BLaER1 treated with 17β-estradiol and CSF1 and Interleukin-3, amounts not matched to agents 10 nM and 100 nM (cell line): ENCODE measurements at regions not wholly inside any gene's neighbourhood (a gene's known extent, or its start where the extent isn't known, plus 50 kb on each side); places are given as distances from the start of the nearest gene placed in this dataset.

Experiments used
- H3K27ac ChIP-seq, 11 experiments: shearing (Covaris generic); formaldehyde crosslinking; 2 replicates each; pipeline ENCODE4 v1.8.1; 2022
- H3K27me3 ChIP-seq, 11 experiments: shearing (Covaris generic); formaldehyde crosslinking; 2 replicates each; pipeline ENCODE4 v1.8.1; 2022
- H3K36me3 ChIP-seq, 11 experiments: shearing (Covaris generic); formaldehyde crosslinking; 2 replicates each; pipeline ENCODE4 v1.8.1; 2022
- H3K4me1 ChIP-seq, 10 experiments: shearing (Covaris generic); formaldehyde crosslinking; 2 replicates each; pipeline ENCODE4 v1.8.1; 2022
- H3K4me2 ChIP-seq, 11 experiments: shearing (Covaris generic); formaldehyde crosslinking; 2 replicates each; pipeline ENCODE4 v1.8.1; 2022
- H3K4me3 ChIP-seq, 10 experiments: shearing (Covaris generic); formaldehyde crosslinking; 2 replicates each; pipeline ENCODE4 v1.8.1; 2022
- H3K9ac ChIP-seq, 11 experiments: shearing (Covaris generic); formaldehyde crosslinking; 2 replicates each; pipeline ENCODE4 v1.8.1; 2022
- H3K9me3 ChIP-seq, 11 experiments: shearing (Covaris generic); formaldehyde crosslinking; replicated peaks in 1 of 11; 2 replicates each; pipeline ENCODE4 v1.8.1; 2022
- H4K20me1 ChIP-seq, 11 experiments: shearing (Covaris generic); formaldehyde crosslinking; 2 replicates each; pipeline ENCODE4 v1.8.1; 2022
- Cebpa-rat ChIP-seq, 11 experiments: shearing (Covaris generic); IDR thresholded peaks; 2 replicates each; pipeline ENCODE4 v1.8.1; 2022

- no peak for TF ChIP-seq Cebpa-rat (IDR thresholded peaks at IDR 0.05)
These were observed 301.0 kb downstream of the GALR1 start for GRCh38 chr18:77550625-77551024.

GRCh38 chr18:77551055-77551454 is 301.4 kb downstream of the GALR1 start:
- Histone ChIP-seq H3K27ac (no peak overlapping the region), H3K27me3 (no peaks in the 10 kb centered on the region), H3K4me2 (no peak overlapping the region), H3K9me3 (no peaks in the 10 kb centered on the region), H3K9ac (no peak overlapping the region), H3K4me1 (peaks cover 7 to 15% (median 10%) of the 10 kb centered on the region in 10 experiments; a peak in 17 of 20 replicates), H4K20me1 (no peaks in the 10 kb centered on the region), H3K4me3 (no peak overlapping the region), H3K36me3 (no peaks in the 10 kb centered on the region)
- TF ChIP-seq Cebpa-rat (IDR thresholded peaks at IDR 0.05) = no peak

More at GRCh38 chr18:77550625-77551024, 301.0 kb downstream of the GALR1 start:
- no peak overlapping the region for H3K27ac ChIP-seq
- H3K36me3 ChIP-seq = no peaks in the 10 kb centered on the region
- no peak overlapping the region for H3K9ac ChIP-seq
- H3K4me1 ChIP-seq = peaks cover 7 to 15% (median 10%) of the 10 kb centered on the region in 10 experiments; a peak in 17 of 20 replicates
- H3K4me2 ChIP-seq = no peak overlapping the region
- no peaks in the 10 kb centered on the region for H3K9me3 ChIP-seq
- no peaks in the 10 kb centered on the region for H4K20me1 ChIP-seq
- H3K4me3 ChIP-seq = no peak overlapping the region
- H3K27me3 ChIP-seq = no peaks in the 10 kb centered on the region

GRCh38 chr18:77552945-77553344 is 303.3 kb downstream of the GALR1 start:
- no peak overlapping the region for H3K9ac ChIP-seq
- H3K4me1 ChIP-seq = no peaks in the 10 kb centered on the region; a peak in 1 of 20 replicates
- H3K36me3 ChIP-seq = no peaks in the 10 kb centered on the region
- H3K27me3 ChIP-seq = no peaks in the 10 kb centered on the region
- no peak for TF ChIP-seq Cebpa-rat (IDR thresholded peaks at IDR 0.05)
- no peaks in the 10 kb centered on the region for H3K9me3 ChIP-seq
- no peak overlapping the region for H3K27ac ChIP-seq
- H4K20me1 ChIP-seq = no peaks in the 10 kb centered on the region
- no peak overlapping the region for H3K4me2 ChIP-seq
- H3K4me3 ChIP-seq = no peak overlapping the region

GRCh38 chr18:77554061-77554460 is 304.4 kb downstream of the GALR1 start:
- H4K20me1 ChIP-seq = no peaks in the 10 kb centered on the region
- H3K9ac ChIP-seq = no peak overlapping the region
- TF ChIP-seq Cebpa-rat (IDR thresholded peaks at IDR 0.05) = no peak

GRCh38 chr18:77557046-77557587 is 307.5 kb downstream of the GALR1 start:
- Histone ChIP-seq H3K4me3 (no peak overlapping the region), H3K36me3 (no peaks in the 10 kb centered on the region), H4K20me1 (no peaks in the 10 kb centered on the region), H3K27me3 (no peaks in the 10 kb centered on the region), H3K4me2 (no peak overlapping the region), H3K9me3 (no peaks in the 10 kb centered on the region), H3K27ac (no peak overlapping the region), H3K4me1 (no peaks in the 10 kb centered on the region), H3K9ac (no peak overlapping the region)
- no peak for TF ChIP-seq Cebpa-rat (IDR thresholded peaks at IDR 0.05)

More at GRCh38 chr18:77554061-77554460, 304.4 kb downstream of the GALR1 start:
- H3K36me3 ChIP-seq = no peaks in the 10 kb centered on the region
- H3K4me1 ChIP-seq = no peaks in the 10 kb centered on the region
- no peak overlapping the region for H3K27ac ChIP-seq
- H3K27me3 ChIP-seq = no peaks in the 10 kb centered on the region
- H3K4me3 ChIP-seq = no peak overlapping the region
- no peak overlapping the region for H3K4me2 ChIP-seq
- no peaks in the 10 kb centered on the region for H3K9me3 ChIP-seq

GRCh38 chr18:77559274-77559910 is 309.7 kb downstream of the GALR1 start:
- Histone ChIP-seq H3K4me2 (no peak overlapping the region), H3K27me3 (no peaks in the 10 kb centered on the region), H3K9ac (no peak overlapping the region), H3K4me3 (no peak overlapping the region), H3K9me3 (no peaks in the 10 kb centered on the region), H3K36me3 (no peaks in the 10 kb centered on the region), H3K27ac (no peak overlapping the region), H4K20me1 (no peaks in the 10 kb centered on the region), H3K4me1 (no peaks in the 10 kb centered on the region)
- no peak for TF ChIP-seq Cebpa-rat (IDR thresholded peaks at IDR 0.05)

- Histone ChIP-seq H3K4me2 (no peak overlapping the region), H3K27me3 (no peaks in the 10 kb centered on the region), H3K27ac (no peak overlapping the region), H3K36me3 (no peaks in the 10 kb centered on the region), H3K9ac (no peak overlapping the region), H3K4me3 (no peak overlapping the region), H4K20me1 (no peaks in the 10 kb centered on the region), H3K4me1 (no peaks in the 10 kb centered on the region), H3K9me3 (no peaks in the 10 kb centered on the region)
- no peak for TF ChIP-seq Cebpa-rat (IDR thresholded peaks at IDR 0.05)
These were observed 310.8 kb downstream of the GALR1 start for GRCh38 chr18:77560341-77560992.

GRCh38 chr18:77566604-77567003 is 317.0 kb downstream of the GALR1 start:
- Histone ChIP-seq H3K27me3 (no peaks in the 10 kb centered on the region), H3K4me3 (no peak overlapping the region), H3K4me2 (no peak overlapping the region), H3K9me3 (peaks cover 5 to 29% (median 22%) of the 10 kb centered on the region in 11 experiments; a peak in 16 of 22 replicates), H3K27ac (no peak overlapping the region), H4K20me1 (no peaks in the 10 kb centered on the region), H3K9ac (no peak overlapping the region), H3K36me3 (no peaks in the 10 kb centered on the region), H3K4me1 (no peaks in the 10 kb centered on the region)
- no peak for TF ChIP-seq Cebpa-rat (IDR thresholded peaks at IDR 0.05)

GRCh38 chr18:77567205-77567604 is 317.6 kb downstream of the GALR1 start:
- peaks cover 5 to 29% (median 22%) of the 10 kb centered on the region in 11 experiments; a peak in 16 of 22 replicates for H3K9me3 ChIP-seq
- no peak overlapping the region for H3K4me2 ChIP-seq

More at GRCh38 chr18:77567205-77567604, 317.6 kb downstream of the GALR1 start:
- H3K36me3 ChIP-seq = no peaks in the 10 kb centered on the region
- H3K9ac ChIP-seq = no peak overlapping the region
- H4K20me1 ChIP-seq = no peaks in the 10 kb centered on the region
- H3K27me3 ChIP-seq = no peaks in the 10 kb centered on the region
- TF ChIP-seq Cebpa-rat (IDR thresholded peaks at IDR 0.05) = no peak
- no peak overlapping the region for H3K4me3 ChIP-seq
- no peaks in the 10 kb centered on the region for H3K4me1 ChIP-seq
- H3K27ac ChIP-seq = no peak overlapping the region
